Islet precursor cell (in vitro differentiated cells): ENCODE measurements at regions not wholly inside any gene's neighbourhood (a gene's known extent, or its start where the extent isn't known, plus 50 kb on each side); places are given as distances from the start of the nearest gene placed in this dataset.

Source experiments
- DNase-seq: peaks from one replicate; pipeline ENCODE4 v3.0.0-alpha.2; 2018

GRCh38 chr3:168431491-168431890, 335.8 kb upstream of the GOLIM4 start:
- DNase-seq, result no peak

- no peak for DNase-seq
Observed at GRCh38 chr3:168427835-168428475, 332.2 kb upstream of the GOLIM4 start.

DNA sequence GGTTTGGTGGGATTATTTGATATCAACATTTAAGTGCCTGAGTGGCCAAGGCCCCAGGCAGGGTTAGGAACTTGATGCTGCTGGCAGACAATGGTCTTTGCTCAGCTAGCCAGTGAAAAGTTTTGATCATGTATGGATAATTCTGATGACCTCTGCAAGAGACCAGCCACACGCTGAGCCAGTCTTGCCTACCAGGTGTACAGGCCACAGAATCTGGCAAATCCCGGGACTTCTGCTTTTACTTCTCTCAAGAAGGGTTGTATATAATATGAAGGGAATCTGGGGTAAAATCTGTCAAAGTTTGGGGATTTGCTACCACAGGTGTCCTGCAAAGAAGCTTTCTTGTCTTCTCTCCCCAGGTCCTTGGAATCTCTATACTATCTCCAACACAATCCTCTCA, 331.4 kb upstream of the GOLIM4 start:
- DNase-seq, result no peak

DNA sequence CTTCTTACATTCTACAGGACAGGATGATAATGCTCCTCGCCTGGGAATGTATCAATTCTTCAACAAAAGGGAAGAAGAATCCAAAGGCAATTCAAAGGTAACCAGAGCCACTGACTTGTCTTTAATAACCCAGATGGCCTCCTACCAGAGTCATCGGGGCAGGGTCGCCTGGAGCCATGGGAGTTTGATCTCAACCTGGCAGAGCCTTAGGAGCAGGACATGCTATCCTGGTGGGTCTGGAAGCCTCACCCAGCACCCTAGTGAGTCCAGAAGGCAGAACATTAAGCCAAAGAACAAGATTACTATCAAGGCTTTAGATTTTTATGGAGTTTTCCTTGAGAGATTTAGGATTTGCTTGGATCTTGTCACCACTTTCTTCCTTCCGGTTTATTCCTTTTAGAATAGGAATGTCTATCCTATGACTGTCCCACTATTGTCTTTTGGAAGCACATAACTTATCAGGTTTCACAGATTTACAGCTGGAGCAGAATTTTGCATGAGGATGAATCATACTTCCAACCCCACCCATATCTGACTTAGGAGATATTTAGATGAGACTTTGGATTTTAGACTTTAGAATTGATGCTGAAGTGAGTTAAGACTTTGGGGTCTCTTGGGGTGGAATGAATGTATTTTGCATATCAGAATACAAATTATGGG, 330.3 kb upstream of the GOLIM4 start:
- DNase-seq, result no peak

DNA sequence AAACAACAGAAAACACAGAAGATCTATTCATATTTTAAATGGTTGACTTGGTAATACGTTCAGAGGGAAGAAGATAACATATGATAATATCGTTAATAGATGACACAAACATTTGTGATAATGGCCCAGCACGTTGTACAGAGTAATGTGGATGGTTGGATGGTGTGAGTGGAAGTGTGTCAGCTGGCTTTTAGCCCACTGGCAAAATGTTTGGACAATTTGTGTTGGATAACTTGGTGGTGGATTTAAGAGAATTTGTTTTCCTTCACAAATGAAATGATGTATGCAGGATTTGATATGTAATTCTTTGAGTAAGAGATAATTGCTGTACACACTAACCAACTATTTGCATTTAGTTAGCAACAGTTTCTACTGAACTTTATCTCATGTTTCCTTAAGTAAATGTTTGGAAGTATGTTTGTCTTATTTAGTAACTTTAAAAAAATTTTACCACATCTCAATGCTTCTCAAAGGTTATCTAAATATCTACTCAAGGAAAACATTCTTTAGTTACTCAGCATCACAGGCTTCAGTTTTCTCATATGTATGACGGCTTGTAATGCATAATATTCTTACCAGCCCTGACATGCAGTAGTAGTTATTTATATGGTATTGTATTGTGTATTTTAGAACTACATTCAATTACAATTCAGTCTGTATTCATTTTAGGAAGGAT, 328.5 kb upstream of the GOLIM4 start:
- no peak for DNase-seq

- DNase-seq, result no peak
Observed at GRCh38 chr3:168422843-168423242, 327.1 kb upstream of the GOLIM4 start.

DNA sequence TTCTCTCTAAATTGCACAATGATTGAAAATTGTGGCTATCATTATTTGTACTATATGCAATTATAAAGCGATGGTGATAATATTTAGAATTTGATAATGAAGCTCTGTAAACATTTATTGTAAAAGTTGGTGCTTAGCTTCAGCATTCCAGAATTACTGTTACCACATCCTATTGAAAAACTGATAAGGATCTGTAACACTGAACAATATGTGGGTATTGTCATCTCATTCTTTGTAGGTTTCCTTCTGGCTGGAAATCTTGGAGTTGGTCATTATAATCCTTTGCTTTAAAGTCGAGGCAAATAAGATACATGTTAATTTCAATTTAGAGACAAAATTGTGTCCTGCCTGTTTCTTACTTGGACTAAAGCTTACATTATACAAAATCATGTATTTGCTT, 323.4 kb upstream of the GOLIM4 start:
- no peak for DNase-seq

- DNase-seq, result peak; percentile 81
Observed at GRCh38 chr3:168417016-168417415, 321.3 kb upstream of the GOLIM4 start.

GRCh38 chr3:168416446-168416845, 320.7 kb upstream of the GOLIM4 start:
- DNase-seq, result no peak

- no peak for DNase-seq
Observed at GRCh38 chr3:168414149-168414548, 318.4 kb upstream of the GOLIM4 start.

- no peak for DNase-seq
Observed at GRCh38 chr3:168407381-168407780, 311.7 kb upstream of the GOLIM4 start.

GRCh38 chr3:168405288-168405687, 309.6 kb upstream of the GOLIM4 start:
- DNase-seq, result no peak

DNA sequence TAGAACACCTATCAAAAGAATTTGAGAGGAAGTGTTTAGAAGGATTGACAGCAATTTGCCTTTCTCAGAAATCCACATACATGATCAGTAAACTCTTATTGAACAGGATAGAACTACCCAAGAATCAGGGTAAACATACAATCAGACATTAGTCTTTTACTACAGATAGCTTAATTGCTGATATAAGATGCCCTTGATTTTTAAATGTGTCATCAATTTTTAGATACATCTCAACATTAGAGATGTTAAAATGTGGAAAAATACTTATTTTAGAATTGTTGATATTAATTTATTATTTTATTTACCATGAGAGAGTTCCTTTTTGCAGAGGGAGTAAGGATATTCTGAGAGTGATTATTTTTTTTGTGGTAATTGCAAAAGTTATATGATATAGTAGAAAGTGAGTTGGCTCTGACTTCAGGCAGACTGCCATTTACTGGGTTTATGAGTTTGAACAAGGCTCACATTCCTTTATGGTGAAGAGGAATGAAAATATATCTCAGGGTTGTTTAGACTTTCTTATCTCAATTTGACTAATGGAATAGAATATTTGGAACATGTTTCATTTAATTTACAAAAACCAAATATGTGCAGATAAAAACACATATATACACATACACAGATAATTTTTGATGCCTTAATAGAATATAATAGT, 302.8 kb upstream of the GOLIM4 start:
- DNase-seq, result no peak

DNA sequence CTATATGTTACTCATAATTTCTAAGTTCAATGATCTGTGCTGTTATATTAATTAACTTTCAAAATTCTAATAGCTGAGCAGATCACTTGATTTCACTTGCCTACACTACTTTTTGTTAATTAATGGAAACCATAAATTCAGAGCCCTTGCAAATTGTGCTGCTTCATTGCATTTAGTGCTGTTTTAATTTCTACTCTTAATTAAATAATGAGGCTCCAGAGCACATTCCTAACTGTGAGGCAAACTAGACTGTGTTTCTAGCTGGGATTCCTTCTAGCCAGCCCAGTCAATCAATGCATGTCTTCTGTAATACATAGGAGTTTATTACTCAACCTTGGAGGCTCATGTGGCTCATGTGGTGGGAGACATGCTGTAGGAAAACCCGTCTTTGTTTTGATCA, 301.1 kb upstream of the GOLIM4 start:
- no peak for DNase-seq

- no peak for DNase-seq
Observed at GRCh38 chr3:168395551-168395950, 299.8 kb upstream of the GOLIM4 start.

GRCh38 chr3:168394439-168394838, 298.7 kb upstream of the GOLIM4 start:
- DNase-seq, result no peak

DNA sequence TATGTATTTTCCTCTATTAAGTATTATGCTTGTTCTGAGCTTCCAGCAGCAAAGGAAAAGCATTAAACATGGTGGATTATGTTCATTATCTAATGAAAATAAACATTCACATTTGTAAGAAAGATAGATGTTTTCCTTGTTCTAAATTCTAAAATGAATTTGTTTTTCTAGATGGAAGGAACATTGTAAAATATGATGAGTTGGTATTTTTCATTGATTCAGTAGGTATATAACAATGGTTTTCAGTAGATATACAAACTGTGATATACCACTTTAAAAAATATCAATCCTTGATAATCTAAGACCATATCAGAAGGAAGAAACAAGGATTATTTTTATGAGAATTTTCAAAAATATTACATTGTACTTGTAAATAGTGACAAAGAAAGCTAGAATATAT, 290.6 kb upstream of the GOLIM4 start:
- DNase-seq, result no peak

DNA sequence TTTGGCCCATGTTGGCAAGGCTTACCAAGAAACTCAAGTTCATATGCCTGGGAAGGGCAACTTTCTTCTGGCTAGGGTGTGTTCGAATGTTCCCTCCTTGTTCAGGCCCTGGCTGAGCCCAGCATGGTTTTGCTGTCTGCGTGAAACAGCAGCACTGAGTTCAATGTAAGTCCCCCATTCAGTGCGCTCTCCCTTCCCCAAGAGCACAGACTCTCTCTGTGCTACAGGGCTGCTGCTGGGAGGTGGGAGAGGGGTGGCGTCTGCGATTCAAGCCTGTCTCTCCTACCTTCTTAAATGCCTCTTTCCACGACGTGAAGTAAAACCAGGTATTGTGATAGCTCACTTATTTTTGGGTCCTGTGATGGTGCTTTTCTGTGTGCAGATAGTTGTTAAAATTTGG, 289.3 kb upstream of the GOLIM4 start:
- DNase-seq, result no peak

DNA sequence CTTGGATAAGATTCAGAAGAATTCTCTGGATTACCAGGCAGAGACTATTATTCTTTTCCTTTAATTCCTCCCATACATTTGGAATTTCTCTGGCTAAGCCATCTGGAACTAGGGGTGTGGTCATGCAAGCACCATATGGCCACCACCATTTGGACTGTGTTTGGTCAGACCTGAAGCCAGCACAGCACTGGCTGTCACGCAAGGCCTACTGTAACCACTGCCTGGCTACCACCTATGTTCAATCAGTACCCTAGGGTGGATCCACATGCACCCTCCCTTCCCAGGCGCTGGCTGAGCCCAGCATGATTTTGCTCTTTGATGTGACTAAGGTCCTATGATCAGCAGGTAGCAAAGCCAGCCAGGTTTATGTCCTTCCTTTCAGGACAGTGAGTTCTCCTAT, 287.8 kb upstream of the GOLIM4 start:
- no peak for DNase-seq

DNA sequence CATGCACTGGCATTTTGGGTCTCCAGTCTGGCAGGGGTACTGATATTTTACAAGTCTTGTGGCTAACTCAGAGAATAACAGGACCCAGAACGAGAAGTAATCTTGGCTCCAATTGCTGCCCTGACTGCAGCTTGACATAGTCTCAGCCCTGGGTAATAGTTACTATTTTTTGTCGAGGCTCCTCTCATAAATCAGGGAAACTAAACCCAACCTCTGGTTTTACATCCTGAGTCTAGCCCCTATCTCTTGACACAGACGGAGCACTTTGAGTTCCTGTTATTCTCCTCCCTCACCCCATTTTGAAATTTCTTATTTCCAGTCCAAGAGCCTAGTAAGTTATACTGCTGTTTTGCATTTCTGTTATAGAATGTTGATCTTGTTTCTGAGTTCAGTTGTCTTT, 276.1 kb upstream of the GOLIM4 start:
- DNase-seq, result no peak

DNA sequence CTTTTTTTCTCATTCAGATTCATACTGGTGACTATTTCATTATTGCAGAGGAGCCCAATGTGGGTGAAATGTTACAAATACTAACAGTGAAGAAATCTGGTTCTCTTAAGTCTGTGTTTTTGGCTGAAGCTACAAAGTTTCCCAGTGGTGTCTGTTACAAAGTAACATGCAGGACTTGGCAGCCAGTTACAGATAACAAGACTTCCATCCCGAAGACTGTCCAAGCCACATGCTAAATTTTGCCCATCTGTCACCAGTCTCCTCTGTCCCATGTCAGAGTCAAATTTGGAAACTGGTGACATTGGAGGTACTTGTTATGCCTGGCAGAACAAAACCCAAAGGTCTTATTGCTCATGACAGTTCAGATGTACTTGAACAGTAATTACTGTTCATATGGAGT, 269.2 kb upstream of the GOLIM4 start:
- DNase-seq, result no peak

DNA sequence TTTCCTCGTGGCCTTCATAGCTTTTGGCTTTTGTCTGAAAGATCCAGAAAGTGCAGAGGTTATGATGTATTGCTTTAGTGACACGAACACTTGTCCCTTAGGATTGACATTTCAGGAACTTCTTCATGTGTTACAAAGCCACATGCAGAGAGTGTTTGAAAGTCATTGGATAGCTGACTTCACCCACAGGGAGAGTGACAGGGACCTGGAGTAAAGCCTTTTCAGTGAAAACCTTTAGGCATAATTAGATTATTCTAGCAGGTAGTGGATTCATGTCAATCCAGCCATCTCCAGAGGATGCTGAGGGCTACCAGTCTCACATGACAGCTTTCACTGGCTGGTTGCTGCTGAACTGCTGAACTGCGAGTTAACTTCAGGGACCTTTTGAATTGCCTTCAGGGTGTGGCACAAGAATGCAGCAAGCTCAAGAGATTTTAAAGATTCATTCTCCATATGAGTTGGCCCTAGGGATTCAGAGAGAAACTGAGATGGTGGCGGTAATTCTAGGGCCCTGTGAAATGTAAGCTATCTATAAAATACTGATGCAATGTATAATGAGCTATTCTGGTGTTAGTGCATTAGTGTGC, 267.0 kb upstream of the GOLIM4 start:
- DNase-seq, result no peak

- no peak for DNase-seq
Observed at GRCh38 chr3:168362156-168362555, 266.4 kb upstream of the GOLIM4 start.

- DNase-seq, result no peak
Observed at GRCh38 chr3:168360993-168361392, 265.3 kb upstream of the GOLIM4 start.
